HUES6 (cell line): ENCODE measurements at regions not wholly inside any gene's neighbourhood (a gene's known extent, or its start where the extent isn't known, plus 50 kb on each side); places are given as distances from the start of the nearest gene placed in this dataset.

Experiments
- H3K27ac ChIP-seq: 2 replicates; pipeline ENCODE4 v1.7.0; 2013; ENCODE audit warnings: low read depth, mild to moderate bottlenecking, low read length, inconsistent platforms
- H3K27me3 ChIP-seq: 2 replicates; pipeline ENCODE4 v1.6.1; 2013; ENCODE audit warnings: low read length; ENCODE audit not compliant: control insufficient read depth, insufficient read depth
- H3K36me3 ChIP-seq: 2 replicates; pipeline ENCODE4 v1.6.1; 2013; ENCODE audit warnings: low read length; ENCODE audit not compliant: control insufficient read depth, insufficient read depth
- H3K4me1 ChIP-seq: 2 replicates; pipeline ENCODE4 v1.6.1; 2013; ENCODE audit warnings: low read length; ENCODE audit not compliant: control insufficient read depth, insufficient read depth
- H3K4me3 ChIP-seq: 2 replicates; pipeline ENCODE4 v1.5.1; 2013; ENCODE audit warnings: low read depth, low read length
- H3K9ac ChIP-seq: one replicate; pipeline ENCODE4 v1.6.1; 2013; ENCODE audit warnings: mild to moderate bottlenecking, low read length
- H3K9me3 ChIP-seq: 2 replicates; pipeline ENCODE4 v1.6.1; 2013; ENCODE audit warnings: low read depth, low read length; ENCODE audit not compliant: control insufficient read depth, insufficient read depth

DNA sequence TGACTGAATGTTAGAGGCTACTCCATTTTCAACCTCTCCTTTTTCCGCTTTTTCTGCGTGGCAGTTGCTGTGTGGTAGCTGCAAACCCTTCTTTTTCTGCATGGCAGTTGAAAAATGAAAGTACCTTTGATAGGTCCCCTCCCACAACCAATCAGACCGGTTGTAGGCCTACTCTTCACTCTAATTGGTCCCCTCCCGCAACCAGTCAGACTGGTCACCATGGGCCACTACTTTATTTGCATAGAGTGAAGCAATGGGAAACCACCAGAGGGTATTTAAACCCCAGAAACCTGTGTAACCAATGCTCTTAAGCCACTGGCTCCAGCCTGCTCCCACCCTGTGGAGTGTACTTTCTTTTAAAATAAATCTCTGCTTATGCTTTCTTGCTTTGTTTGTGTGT is 877.8 kb downstream of the FAM133A start:
- H3K4me1 ChIP-seq: no peaks in the 10 kb centered on the region
- H3K9me3 ChIP-seq: peaks cover 23% of the 10 kb centered on the region
- no peak overlapping the region for H3K27ac ChIP-seq
- no peaks in the 10 kb centered on the region for H3K27me3 ChIP-seq
- no peak overlapping the region for H3K4me3 ChIP-seq
- H3K9ac ChIP-seq: no peak overlapping the region
- H3K36me3 ChIP-seq: no peaks in the 10 kb centered on the region

DNA sequence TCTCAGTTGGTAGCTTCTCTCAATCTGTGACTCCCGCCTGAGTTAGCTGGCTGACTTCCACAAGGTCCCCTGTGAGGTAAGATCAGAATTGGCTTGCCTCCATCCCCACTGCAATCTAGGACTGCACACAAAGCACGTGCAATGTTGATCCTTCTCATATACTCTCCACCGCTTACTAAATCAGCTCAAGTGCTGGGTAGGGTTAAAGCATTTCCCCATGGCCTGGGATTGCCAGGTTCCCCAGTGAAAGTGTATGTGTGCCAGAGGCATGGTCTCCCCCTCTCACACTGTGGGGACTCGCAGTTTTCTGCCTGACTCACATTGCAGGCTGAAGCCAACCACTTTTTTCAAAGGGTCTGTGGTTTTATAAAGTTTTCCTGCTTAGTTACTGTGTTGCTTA is 886.9 kb downstream of the FAM133A start:
- H3K4me3 ChIP-seq: no peak overlapping the region
- H3K9ac ChIP-seq: no peak overlapping the region
- H3K4me1 ChIP-seq: no peaks in the 10 kb centered on the region
- peaks cover 36% of the 10 kb centered on the region for H3K9me3 ChIP-seq
- H3K27ac ChIP-seq: no peak overlapping the region
- no peaks in the 10 kb centered on the region for H3K27me3 ChIP-seq
- no peaks in the 10 kb centered on the region for H3K36me3 ChIP-seq

DNA sequence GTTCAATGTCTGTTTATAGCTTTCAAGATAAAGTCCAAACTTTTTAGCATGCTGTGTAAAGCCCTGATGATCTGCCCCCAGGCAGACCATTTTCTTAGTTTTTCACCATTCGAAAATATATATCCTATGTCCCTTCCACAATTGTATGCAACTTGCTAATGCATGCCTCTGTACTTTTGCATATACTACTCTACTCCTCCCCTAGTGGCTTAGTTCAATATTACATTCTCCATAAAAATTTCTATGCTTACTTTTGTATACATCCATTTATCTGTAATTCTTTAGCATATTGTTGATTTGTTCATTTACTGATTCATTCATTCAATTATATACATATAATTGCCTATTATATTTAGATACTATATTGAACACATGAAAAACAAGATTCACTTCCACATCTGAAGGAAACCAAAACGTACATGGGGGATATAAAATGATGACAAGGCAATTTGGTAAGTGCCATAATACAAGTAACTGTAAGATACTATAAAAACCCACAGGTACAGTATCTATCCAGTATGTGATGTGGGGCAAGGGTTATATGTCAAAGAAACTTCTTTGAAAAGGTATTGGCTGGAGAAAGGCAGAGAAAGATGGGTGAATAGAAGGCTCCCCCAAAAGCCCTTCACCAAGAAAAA is 902.5 kb downstream of the FAM133A start:
- Histone ChIP-seq H3K9ac (no peak overlapping the region), H3K9me3 (no peaks in the 10 kb centered on the region), H3K27ac (no peak overlapping the region), H3K4me1 (no peaks in the 10 kb centered on the region), H3K27me3 (no peaks in the 10 kb centered on the region), H3K36me3 (peaks cover 8% of the 10 kb centered on the region; the same call in 1 of the 2 replicates), H3K4me3 (no peak overlapping the region)

DNA sequence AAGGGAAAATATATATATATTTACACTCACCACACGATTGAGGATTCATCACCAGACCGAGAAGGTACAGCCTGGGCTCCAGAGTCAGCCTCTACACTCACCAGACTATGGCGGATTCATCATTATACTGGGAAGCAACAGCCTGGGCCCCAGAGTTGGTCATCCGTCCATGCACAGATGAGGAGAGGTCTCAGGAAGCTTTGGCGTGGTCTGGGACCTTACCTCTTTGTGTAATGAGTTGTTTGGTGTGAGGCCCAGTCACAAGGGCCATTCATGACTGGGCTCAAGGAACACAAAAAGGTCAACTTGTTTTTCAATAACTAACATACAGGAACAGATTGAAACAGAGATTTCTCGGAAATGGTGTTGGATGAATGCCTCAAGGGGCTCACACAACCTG is 926.1 kb downstream of the FAM133A start:
- no peaks in the 10 kb centered on the region for H3K27me3 ChIP-seq

DNA sequence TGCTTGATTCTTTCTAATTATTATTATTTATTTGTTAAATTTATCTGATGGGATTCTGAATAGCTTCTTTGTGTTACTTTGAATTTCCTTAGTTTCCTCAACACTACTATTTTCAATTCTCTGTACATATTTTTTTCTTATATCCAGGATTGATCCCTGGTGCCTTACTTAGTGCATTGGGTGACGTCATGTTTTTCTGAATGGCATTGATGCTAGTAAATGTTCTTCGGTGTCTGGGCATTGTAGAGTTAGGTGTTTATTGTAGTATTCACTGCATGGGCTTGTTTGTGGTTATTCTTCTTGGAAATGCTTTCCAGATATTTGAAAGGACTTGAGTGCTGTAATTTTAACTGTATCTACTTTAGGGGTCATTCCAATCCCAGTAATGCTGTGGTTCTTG is 938.1 kb downstream of the FAM133A start:
- Histone ChIP-seq H3K4me1 (no peaks in the 10 kb centered on the region), H3K27ac (no peak overlapping the region), H3K36me3 (peaks cover 20% of the 10 kb centered on the region), H3K27me3 (no peaks in the 10 kb centered on the region), H3K4me3 (no peak overlapping the region), H3K9ac (no peak overlapping the region), H3K9me3 (peaks cover 13% of the 10 kb centered on the region)

More for the DNA sequence above, 926.1 kb downstream of the FAM133A start:
- no peak overlapping the region for H3K4me3 ChIP-seq
- H3K27ac ChIP-seq: no peak overlapping the region
- H3K36me3 ChIP-seq: no peaks in the 10 kb centered on the region
- H3K9ac ChIP-seq: no peak overlapping the region
- no peaks in the 10 kb centered on the region for H3K9me3 ChIP-seq
- H3K4me1 ChIP-seq: no peaks in the 10 kb centered on the region

DNA sequence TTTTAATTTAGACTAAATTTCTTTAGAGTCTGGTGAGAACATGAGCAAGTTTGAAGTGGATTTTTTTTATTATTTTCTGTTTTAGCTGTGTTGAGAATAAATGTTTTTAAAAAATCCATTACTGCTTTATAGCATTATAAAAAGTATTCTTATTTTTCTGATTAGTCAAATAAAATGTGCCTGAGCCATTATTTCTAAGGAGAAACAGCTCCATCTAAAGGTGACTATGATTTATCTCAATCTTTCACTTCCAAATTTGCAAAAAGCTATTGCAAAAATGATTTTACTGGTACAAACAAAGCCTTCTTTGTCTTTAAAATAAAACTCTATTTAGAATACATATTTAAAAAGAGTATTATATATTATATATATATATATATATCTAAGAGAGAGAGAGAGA is 959.2 kb downstream of the FAM133A start:
- H3K4me1 ChIP-seq: no peaks in the 10 kb centered on the region; the same call in 1 of the 2 replicates
- H3K36me3 ChIP-seq: peaks cover 29% of the 10 kb centered on the region
- no peak overlapping the region for H3K9ac ChIP-seq
- no peak overlapping the region for H3K4me3 ChIP-seq
- no peaks in the 10 kb centered on the region for H3K27me3 ChIP-seq
- H3K9me3 ChIP-seq: peaks cover 53% of the 10 kb centered on the region
- H3K27ac ChIP-seq: no peak overlapping the region; the same call in 1 of the 2 replicates

DNA sequence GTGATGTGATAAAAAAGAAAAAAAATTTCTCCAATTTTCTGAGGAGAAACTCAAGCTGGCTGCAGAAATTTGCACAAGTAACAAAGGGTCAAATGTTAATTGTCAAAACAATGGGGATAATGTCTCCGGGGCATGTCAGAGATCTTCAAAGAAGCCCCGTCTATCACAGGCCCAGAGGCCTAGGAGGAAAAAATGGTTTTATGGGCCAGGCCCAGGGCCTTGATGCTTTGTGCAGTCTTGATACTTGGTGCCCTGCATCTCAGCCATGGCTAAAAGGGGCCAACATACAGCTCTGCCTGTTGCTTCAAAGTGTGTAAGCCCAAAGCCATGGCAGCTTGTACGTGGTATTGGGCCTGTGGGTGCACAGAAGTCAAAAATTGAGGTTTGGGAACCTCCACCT is 961.0 kb downstream of the FAM133A start:
- Histone ChIP-seq H3K9me3 (peaks cover 50% of the 10 kb centered on the region), H3K9ac (no peak overlapping the region), H3K27ac (no peak overlapping the region), H3K4me1 (no peaks in the 10 kb centered on the region; the same call in 1 of the 2 replicates), H3K36me3 (peaks cover 35% of the 10 kb centered on the region), H3K4me3 (no peak overlapping the region; the same call in 1 of the 2 replicates), H3K27me3 (no peaks in the 10 kb centered on the region)

DNA sequence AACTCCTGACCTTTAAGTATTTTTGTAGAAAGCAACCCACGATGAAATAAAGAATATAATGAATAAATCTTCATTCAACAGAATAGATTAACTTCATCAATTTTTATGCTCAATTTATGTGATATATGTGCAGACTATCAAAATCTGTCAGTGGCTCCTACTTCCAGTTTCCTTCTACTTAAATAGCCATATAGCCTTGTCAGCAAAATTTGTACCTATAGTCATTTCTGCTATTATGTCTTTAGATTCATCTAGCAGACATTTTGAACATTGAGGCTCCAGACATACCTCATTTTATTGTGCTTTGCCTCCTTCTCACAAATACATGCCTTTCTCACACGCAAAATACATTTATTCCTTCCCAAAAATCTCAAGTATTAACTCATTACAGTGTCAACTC is 971.7 kb downstream of the FAM133A start:
- H3K27ac ChIP-seq: no peak overlapping the region
- H3K9ac ChIP-seq: no peak overlapping the region
- peaks cover 4% of the 10 kb centered on the region; the same call in 1 of the 2 replicates for H3K9me3 ChIP-seq
- no peak overlapping the region for H3K4me3 ChIP-seq
- no peaks in the 10 kb centered on the region for H3K27me3 ChIP-seq
- peaks cover 12% of the 10 kb centered on the region for H3K36me3 ChIP-seq
- no peaks in the 10 kb centered on the region for H3K4me1 ChIP-seq

DNA sequence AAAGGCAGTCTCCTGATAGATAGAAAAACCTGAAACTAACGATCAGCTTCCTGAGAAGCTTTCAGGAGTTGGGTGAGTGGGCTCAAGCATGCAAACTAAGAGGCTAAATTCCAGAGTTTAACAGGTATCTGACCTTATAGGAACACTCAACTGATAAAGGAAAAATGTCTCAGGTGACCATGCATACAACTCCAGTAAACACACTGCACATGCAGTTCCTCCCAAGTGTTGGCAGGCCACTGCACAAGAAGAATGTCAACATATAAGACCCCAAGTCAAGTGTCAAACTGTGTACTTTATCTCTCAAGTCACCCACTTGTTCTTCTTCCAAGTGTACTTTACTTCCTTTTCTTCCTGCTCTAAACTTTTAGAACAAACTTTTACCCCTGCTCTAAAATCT is 981.2 kb downstream of the FAM133A start:
- H3K9ac ChIP-seq: no peak overlapping the region
- H3K4me3 ChIP-seq: no peak overlapping the region
- H3K27ac ChIP-seq: no peak overlapping the region
- peaks cover 27% of the 10 kb centered on the region for H3K36me3 ChIP-seq
- H3K4me1 ChIP-seq: no peaks in the 10 kb centered on the region
- no peaks in the 10 kb centered on the region for H3K27me3 ChIP-seq
- peaks cover 19% of the 10 kb centered on the region for H3K9me3 ChIP-seq

DNA sequence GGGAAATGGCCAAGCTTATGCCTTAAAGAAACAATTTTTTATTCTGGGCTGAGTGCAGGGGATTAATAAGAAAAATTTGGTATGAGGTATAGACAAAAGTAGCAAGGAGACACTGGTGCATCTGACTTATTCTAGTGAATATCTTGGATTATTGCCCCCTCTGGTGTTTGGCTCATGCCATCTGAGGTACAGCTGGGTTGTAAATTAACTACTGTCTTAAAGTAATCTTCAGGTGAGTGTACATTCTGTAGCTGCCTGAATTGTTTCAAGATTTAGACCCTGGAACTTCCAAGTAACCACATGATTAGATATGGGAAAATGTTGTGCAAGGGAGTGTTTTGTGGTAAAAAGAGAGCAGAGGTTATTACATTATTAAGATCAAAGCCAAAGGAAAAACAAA is 988.7 kb downstream of the FAM133A start:
- H3K27ac ChIP-seq: no peak overlapping the region
- no peaks in the 10 kb centered on the region for H3K27me3 ChIP-seq
- H3K9me3 ChIP-seq: peaks cover 19% of the 10 kb centered on the region
- H3K36me3 ChIP-seq: peaks cover 41% of the 10 kb centered on the region
- H3K9ac ChIP-seq: no peak overlapping the region
- H3K4me3 ChIP-seq: no peak overlapping the region
- no peaks in the 10 kb centered on the region for H3K4me1 ChIP-seq

DNA sequence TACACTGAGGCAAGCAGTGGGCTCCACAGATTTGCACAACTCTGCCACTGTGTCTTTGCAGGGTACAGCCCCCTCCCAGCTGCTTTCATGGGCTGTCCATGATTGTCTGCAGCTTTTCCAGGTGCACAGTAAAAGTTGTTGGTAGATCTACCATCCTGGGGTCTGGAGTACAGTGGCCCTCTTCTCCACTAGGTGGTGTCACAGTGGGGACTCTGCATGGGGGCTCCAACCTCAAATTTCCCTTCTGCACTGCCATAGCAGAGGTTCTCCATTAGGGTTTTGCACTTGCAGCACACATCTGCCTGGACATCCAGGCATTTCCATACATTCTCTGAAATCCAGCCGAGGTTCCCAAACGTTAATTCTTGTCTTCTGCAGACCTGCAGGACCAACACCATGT is 1002.3 kb downstream of the FAM133A start:
- H3K9ac ChIP-seq: no peak overlapping the region
- no peaks in the 10 kb centered on the region for H3K4me1 ChIP-seq
- H3K9me3 ChIP-seq: peaks cover 48% of the 10 kb centered on the region
- no peaks in the 10 kb centered on the region for H3K27me3 ChIP-seq
- no peak overlapping the region for H3K27ac ChIP-seq
- no peak overlapping the region for H3K4me3 ChIP-seq
- peaks cover 86% of the 10 kb centered on the region for H3K36me3 ChIP-seq
